ENCODE measurements at regions not wholly inside any gene's neighbourhood (a gene's known extent, or its start where the extent isn't known, plus 50 kb on each side); places are given as distances from the start of the nearest gene placed in this dataset.
A peak's percentile ranks its signal among the peaks of the same experiment; 100 is the strongest.

DNA sequence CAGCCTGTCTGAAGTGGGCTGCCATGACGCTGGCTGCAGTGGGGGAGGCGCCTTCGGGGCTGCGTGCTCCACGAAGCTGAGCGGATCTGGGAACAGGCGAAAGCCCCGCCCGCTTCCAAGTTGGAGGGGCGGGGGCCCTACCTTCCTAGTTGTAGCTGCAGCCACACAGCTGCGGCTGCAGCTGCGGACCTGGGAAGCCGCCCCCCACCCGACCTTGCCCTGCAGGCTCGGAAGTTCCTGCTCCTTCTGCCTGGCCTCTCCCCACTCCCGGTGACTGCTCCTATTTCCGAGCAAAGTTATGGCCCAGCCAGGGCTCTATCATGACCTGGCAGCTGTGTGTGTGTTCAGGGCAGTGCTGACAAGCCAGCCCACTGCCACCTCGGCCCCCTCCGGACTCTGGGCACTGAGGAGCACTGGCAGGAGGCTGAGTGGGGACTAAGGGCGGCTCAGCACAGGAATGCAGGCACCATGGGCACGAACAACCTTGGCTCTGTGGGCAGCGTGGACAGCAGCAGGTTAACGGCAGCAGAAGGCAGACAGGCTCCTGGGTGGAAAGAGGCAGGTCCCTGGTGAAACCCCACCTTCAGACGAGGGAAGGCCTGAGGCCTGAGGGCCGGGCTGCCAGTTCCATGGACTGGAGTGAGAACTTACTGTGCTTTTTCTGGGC is 352.4 kb upstream of the TMCO5A start:
- DNase-seq (ENCODE audit: low spot score) = no peak

DNA sequence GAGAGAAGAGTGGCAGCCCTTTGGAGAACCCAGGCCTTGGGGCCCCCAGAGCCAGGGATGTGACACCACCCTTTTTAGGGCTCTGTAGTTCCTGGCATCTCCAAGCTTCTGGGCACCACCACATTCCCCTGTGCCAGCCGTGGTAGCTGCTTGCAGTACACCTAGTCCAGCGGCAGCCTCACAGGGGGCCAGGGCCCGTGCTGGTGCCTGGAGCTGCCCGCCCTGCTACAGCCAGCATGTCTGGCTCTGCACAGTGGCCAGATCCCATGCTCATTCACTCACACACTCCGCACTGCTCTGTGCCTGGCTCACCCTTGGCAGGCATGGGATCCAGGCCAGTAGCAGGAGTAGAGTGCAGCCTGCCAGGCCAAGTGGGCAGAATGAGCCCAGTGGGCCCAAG is 351.6 kb upstream of the TMCO5A start:
- no peak for DNase-seq (ENCODE audit: low spot score)

DNA sequence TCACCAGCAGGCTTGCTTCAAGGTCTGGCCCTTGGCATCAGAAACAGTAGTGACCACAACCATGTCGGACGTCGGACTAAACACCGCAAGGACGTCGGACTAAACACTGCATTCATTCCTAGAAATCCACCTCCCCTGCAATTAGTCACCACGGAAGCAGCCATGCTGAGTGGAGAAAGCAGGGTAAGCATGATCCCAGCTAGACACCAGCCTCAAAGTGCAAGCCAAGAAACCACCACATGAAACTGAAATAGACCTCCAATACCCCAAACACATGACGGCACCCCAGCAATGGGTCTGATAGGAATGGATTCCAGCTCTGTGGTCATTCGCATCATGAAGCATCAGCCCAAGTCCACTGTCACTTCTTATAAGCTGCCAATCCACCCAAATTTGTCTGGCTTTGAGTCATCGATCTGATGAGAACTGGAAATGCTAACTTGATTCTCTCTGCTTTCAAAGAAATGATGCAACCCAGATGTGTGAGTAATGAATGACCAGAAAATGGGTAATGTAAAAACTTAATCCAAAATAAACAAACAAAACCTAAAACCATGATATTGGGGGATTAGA is 348.3 kb upstream of the TMCO5A start:
- no peak for DNase-seq (ENCODE audit: low spot score)

DNA sequence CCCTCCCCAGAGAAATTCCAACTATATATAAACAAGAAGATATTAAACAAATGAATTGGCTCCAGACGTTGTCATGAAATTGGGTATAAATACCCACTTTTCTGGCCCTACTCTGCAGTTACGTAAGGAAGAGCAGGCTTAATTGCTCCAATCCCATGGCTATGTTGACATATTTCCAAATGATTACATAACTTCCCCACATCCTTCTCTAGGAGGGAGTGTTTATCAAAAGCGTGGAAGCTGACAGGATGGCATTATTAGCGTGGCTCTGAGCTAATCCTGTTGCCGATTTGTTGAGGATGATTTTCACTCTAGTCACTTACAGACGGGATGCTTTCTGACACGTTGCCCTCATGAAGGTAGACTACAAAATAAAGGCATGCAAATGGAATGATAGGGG is 347.5 kb upstream of the TMCO5A start:
- DNase-seq (ENCODE audit: low spot score) = no peak

DNA sequence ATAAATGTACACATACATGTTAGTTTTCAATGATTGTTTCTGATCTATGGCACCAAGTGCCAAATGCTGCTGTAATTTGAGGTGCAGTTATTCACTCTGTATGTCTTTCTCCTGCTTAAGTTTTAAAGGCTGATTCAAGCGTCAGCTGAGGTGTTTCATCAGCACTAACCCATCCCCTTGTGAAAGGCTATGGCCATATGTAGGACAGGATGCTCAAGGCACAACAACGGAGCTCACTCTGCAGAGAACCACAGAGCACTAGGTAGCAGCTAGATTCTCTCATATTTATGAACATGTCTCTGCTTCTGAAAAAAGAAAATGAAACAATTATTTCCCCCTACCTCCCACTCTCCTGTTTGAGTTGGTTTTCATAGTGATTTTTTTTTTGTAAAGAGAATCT is 340.0 kb upstream of the TMCO5A start:
- DNase-seq (ENCODE audit: low spot score) = no peak

DNA sequence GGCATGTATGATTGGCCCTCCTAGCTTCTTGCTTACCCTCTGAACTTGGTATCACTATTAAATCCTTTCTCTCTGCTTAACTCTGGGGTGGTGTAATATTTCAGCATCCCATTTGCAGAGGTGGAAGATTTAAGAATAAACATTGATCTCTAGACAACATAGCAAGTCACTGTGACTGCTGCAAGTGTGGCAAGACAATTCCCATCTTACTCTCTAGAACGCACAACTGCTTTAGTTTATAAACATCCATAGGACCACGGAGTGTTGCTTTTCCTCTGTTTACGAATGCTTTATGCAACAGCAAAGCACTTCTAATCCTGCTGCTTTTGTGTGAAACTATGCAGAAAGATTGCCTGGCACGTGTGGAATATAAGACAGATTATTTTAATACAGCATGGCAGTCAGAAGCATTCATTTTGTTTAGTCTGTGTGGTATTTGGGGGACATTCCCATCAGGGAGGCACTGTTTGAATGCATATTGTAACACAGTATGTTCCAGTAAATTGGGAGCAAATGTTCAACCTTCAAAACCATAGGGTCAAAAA is 338.9 kb upstream of the TMCO5A start:
- DNase-seq (ENCODE audit: low spot score) = no peak

DNA sequence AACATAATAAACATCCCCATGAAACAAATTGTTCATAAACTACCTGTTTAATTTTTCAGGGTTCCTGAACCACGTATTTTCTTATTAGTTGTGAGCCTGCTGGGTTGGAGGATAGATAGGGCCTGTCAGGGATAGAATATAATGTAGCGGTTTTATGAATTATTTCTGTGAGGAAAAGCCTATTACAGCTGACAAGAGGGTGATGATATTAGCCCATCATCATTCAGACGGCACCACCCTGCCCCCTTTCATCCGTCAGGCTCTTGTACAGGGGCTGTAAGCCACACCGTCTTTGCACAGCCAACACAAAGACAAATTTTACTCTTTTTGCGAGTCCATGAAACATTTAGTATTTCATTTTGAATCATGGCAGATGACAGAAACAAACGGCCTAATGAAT is 335.3 kb upstream of the TMCO5A start:
- DNase-seq (ENCODE audit: low spot score) = no peak

DNA sequence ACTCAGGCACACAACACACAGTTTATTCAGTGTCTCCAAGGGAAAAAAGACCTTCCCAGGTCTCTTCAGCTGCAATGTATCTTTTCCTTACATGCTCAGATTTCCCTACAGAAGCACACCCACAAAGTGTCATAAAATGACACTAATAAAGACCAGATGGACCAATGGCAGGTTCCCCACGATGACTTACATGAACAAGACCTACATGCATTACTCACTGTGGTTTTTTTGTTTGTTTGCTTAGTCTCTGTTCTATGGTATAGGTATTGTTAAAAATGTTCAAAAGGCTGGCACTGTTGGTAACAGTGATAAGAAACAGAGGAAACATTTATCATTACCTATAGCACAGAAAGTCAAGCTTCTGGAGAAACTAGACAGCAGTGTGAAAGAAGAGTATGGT is 318.2 kb upstream of the TMCO5A start:
- DNase-seq (ENCODE audit: low spot score) = no peak

DNA sequence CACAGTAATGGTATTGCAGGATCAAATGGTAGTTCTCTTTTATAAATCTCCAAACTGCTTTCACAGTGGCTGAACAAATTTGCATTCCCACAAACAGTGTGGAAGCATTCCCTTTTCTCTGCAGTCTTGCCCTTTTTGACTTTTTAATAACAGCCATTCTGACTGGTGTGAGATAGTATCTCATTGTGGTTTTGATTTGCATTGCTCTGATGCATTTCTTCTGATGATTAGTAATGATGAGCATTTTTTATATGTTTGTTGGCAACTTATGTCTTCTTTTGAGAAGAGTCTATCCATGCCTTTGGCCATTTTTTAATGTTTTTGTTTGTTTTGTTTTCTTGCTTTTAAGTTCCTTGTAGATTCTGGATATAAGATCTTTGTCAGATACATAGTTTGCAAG is 316.1 kb upstream of the TMCO5A start:
- DNase-seq (ENCODE audit: low spot score) = no peak

DNA sequence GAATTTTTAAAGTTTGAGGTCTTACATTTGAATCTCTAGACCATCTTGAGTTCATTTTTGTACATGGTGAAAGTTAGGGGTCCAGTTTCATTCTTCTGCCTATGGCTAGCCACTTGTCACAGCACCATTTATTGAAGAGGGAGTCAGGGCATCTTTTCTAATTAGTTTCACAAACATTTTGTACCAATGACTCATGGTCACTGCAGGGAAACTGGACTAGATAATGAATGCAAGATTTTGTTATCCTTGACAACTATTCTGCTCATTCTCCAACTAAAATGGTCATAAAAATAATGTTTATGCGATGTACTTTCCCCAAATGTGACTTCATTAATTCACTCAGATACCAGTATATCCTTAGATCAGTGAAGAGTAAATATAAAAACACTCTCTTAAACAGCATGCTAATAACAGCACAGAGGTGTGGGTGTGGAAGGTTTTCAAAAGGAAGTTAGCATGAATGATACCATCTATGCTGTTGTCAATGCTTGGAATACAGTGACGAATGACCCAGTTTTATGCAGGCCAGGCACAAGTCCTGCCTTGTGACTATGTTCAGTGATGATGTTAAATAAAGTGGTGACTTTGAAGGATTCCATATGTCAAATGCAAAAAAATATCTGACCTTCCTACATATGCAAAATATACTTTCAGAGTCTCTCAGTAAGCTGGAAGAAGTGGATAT is 314.9 kb upstream of the TMCO5A start:
- DNase-seq (ENCODE audit: low spot score) = no peak

DNA sequence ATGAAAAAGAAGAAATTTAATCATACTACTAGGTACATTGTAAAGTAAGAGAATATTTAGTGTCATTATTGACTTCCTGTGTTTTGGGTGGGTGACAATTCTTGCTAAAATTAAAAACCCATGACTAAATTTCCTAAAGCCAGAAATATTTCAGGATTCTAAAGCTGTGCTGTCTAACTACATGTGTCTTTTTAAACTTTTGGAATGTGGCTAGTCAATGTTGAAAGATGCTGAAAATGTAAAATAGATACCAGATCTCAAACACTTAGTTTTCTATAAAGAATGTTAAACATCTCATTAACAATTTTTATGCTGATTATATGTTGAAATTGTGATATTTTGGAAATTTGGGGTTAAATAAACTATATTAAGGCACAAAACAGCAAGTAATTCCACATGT is 308.9 kb upstream of the TMCO5A start:
- DNase-seq (ENCODE audit: low spot score) = no peak

DNA sequence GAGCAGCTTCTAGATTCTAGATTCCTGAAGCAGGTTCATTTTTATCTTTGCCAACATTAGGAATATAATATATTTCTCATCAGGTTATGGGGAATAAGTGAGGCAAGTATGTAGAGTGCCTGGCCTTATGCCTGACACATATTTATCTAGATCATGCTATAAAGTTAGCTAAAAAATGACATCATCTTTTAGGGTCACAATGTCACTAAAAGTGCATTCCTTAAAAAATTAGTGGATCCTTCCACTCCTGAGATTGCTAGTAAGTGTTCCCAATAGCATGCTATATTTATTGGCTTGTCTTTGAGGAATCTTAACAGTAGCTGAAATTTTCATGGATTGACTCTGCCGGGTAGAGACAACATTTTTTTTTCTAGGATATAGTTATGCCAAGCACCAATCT is 305.9 kb upstream of the TMCO5A start:
- DNase-seq (ENCODE audit: low spot score) = no peak

DNA sequence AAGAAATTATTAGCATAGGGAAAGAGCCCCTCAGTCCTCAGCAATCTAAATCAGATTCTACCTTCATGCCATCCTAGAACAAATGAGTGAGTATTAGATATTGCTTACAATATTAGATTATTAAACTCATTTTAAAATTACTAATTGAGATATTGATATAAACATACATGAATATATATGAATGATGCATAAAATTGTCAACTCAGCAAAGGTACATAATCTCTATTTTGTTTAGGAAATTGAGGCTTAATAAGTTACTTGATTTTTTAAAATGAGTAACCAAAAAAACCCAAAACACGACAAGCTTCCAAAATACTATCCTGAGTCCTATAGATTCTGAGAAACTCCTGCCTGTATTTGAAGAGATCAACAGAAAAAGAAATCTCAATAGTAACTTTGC is 297.7 kb upstream of the TMCO5A start:
- no peak for DNase-seq (ENCODE audit: low spot score)

DNA sequence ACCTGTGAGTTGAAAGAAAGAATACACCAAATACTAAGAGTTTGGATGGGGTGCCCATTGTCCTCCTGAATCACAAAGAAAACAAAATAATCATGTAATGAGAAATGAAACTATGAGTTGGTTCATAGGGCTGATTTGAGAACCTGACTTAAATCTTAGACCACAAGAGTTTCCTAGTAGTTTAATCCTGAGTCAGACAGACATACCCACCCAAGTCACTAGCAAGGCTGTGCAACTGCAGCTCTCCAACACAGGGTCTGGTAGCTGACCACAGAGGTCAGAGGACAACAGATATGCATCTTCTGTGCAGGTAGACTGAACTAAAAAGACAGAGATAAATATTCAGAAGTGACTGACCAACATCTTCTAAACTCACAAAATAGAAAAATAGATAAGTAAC is 296.3 kb upstream of the TMCO5A start:
- no peak for DNase-seq (ENCODE audit: low spot score)

DNA sequence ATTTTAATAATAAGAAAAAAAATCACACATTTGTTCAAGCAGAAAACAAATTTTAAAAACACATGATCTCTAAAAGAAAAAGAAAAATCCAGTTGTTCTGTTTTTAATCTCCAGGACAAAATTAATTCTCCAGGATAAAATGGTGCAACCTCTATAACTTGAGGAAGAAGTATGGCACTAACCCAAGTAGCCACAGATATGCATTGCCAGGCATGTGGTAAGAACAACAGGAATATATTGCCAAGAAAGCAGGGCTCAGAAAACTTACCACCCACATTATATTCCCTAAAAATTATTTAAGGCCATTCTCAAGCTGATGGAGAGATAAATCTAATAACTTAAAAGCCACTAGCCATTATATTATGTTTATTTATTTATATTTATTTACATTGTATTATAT is 295.7 kb upstream of the TMCO5A start:
- DNase-seq (ENCODE audit: low spot score) = no peak

DNA sequence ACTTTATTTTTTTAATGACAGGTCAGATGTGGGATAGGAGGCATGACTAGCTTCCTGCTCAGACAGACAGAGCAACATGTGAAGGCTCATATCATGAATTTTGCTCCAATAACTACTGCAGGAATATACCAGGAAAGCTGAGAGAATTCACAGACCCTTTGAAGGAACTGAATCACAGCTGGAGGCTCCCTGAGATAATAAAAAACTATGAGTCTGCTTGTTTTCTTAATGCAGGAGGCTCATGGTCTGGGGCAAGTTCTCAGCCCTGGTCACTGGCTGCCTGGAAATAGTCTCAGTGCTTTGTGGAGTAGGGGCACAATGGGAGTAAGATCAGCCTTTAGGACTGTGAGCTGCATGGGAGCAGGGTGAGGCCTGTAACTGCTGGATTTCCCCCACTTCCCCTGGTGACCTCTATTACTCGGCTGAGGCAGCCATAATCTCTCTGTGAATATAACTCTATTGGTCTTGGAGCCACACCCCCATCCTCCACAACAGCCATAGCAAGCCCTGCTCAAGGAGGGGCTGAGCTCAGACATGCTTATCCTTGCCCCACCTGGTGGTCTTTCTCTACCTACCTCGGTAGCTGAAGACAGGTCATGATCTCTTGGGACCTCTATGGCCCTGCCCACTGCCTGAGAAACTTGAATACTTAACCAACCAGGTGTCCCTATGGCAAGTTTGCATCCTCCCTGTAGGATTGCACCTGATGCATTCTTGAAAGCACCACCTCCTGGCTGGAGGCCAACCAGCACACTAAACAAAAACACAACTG is 281.6 kb upstream of the TMCO5A start:
- DNase-seq (ENCODE audit: low spot score) = no peak

DNA sequence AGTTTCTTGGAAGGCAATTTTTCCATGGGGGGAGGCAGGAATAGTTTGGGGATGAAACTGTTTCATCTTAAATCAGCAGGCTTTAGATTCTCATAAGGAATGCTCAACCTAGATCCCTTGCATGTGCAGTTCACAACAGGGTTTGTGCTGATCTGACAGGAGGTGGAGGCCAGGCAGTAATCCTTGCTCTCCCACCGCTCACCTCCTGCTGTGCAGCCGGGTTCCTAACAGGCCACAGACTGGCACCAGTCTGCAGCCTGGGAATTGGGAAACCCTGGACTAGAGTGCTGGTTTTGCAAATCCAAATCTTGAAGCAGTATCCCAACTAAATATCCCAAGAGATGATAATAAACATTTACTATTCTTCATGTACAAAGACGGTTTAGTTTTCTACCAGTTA is 256.3 kb upstream of the TMCO5A start:
- no peak for DNase-seq (ENCODE audit: low spot score)

DNA sequence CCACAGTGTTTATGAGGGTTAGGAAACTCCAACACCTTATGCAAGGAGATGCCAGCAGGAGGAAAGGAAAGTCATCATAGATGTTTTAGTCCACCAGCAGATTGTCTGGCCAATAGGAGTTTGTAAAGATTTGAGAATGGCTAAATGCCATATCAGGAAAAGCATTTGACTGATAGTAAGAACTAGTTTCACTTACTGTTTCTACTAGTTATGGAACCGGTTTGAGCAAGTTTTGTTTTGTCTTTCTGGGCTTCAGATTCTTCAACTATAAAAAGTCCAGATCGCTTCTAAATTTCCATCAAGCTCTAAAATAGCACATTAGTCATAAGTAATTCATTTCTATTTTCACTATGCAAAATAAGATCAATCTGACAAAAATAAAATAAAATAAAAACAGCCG is 254.8 kb upstream of the TMCO5A start:
- DNase-seq (ENCODE audit: low spot score) = no peak

DNA sequence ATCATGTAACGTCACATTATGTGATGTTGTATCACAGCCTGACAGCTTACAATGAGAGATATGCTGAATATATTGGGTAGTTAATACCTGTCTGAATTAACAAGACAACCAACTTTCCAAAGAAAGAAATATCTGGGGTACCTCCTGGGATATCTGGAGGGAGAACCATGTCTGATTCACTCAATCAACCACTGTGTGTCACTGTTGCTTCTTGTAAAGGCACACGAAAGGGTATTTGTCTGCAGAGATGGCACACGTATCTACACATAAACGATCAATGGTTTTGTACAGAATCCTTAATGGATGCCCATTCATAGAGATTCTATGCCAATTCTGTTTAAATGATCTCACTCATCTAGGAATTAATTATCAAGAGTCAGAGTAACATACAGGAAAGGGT is 252.1 kb upstream of the TMCO5A start:
- DNase-seq (ENCODE audit: low spot score) = peak; percentile 6

DNA sequence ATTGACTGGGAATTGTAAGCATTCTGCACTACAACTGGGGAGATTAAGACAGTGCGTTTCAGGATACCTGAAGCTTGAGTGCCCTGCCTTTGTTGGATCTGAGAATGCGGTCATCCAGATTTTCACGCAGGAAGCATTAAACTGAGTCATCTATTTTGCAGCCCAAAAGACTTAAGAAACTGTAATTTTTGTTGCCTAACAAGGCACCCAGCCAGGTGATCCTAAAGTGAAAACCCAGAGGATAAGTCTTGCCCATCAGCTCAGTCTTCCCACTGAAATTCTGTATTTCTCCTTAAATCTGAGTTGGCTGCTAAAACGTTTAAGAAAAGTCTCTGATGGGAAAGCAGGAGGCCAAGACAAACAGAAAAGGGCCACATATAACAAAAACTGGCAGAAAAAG is 242.5 kb upstream of the TMCO5A start:
- no peak for DNase-seq (ENCODE audit: low spot score)

DNA sequence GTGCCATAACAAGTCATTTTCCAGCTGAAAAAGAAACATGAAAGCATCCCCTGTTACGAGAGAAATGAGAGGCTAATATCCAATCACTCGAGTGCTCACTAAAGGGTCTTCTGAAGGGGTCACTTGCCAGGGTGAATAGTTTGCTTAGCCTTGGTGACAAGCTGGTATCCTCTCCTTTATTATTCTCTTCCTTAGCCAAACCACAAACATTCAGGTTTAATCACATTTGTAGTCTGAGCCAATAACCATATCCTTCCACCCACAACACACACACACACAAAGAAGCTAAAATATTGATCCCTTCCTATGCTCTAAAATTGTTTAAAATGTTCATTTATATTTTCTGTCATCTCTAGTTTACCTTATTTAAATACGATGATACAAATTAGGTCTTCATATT is 240.5 kb upstream of the TMCO5A start:
- DNase-seq (ENCODE audit: low spot score) = no peak

DNA sequence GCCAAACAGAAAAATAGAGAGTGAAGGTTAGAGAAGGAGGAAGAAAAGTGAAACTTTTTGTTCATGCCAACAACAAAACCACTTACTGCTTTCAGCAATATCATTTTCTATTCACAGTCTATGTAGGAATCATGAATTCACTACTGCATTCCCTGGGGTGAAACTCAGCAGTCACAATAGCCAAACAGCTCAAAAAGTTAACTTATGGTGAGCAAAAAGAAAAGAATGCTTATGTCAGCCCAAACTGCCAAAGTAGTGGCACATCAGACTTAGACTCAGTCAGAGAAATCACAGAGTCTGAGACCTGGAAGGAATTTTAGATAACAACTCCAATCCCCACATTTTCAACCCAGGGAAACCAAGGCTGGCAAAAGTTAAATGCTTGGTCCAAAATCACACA is 238.7 kb upstream of the TMCO5A start:
- no peak for DNase-seq (ENCODE audit: low spot score)

DNA sequence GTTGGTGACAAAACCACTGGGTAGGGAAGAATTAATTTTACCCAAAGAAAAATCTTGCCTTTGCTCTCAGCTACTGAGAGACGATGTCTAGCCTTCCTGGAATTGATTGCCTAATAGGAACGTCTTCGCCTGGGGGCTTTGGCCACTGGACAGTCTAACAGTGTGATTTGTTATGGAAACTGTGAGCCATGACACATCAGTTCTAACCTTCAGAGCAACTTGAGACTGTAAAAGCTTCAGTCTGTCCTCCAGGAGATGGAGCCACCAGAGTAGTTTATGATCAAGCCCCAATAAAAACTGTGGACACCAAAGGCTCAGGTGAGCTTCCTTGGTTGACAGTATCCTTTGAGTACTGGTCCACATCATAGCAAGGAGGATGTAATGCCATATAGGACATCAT is 235.8 kb upstream of the TMCO5A start:
- DNase-seq (ENCODE audit: low spot score) = no peak

All from NAMALWA (cell line).